HUDEP-2 (cell line): ENCODE measurements at regions not wholly inside any gene's neighbourhood (a gene's known extent, or its start where the extent isn't known, plus 50 kb on each side); places are given as distances from the start of the nearest gene placed in this dataset.

Experiments
- DNase-seq, 76 experiments: peaks; one replicate each; lab custom pipeline; 2025; ENCODE audit not compliant: unreplicated experiment in 76 of 76; lab: John Stamatoyannopoulos, UW

GRCh38 chr16:64892835-64893785 lies 228.8 kb downstream of the CDH11 start:
- no peak for DNase-seq

- no peak for DNase-seq
These were observed 232.4 kb downstream of the CDH11 start for GRCh38 chr16:64889446-64889845.

- no peak for DNase-seq
These were observed 234.2 kb downstream of the CDH11 start for GRCh38 chr16:64887651-64888050.

GRCh38 chr16:64882078-64882784 lies 239.6 kb downstream of the CDH11 start:
- DNase-seq = no peak

- no peak for DNase-seq
These were observed 240.9 kb downstream of the CDH11 start for GRCh38 chr16:64880994-64881393.

- DNase-seq = no peak
These were observed 241.9 kb downstream of the CDH11 start for GRCh38 chr16:64880006-64880405.

- DNase-seq = no peak
These were observed 242.9 kb downstream of the CDH11 start for GRCh38 chr16:64878940-64879339.

GRCh38 chr16:64872101-64872500 lies 249.8 kb downstream of the CDH11 start:
- DNase-seq = no peak

GRCh38 chr16:64870859-64871258 lies 251.0 kb downstream of the CDH11 start:
- no peak for DNase-seq

- DNase-seq = no peak
These were observed 252.1 kb downstream of the CDH11 start for GRCh38 chr16:64869781-64870180.

GRCh38 chr16:64866021-64866420 lies 255.8 kb downstream of the CDH11 start:
- DNase-seq = no peak

GRCh38 chr16:64865069-64865696 lies 256.7 kb downstream of the CDH11 start:
- no peak for DNase-seq

- no peak for DNase-seq
These were observed 257.5 kb downstream of the CDH11 start for GRCh38 chr16:64864232-64864809.

GRCh38 chr16:64858076-64858475 lies 263.8 kb downstream of the CDH11 start:
- no peak for DNase-seq

- DNase-seq = no peak
These were observed 264.5 kb downstream of the CDH11 start for GRCh38 chr16:64857411-64857810.

GRCh38 chr16:64853551-64853950 lies 268.3 kb downstream of the CDH11 start:
- DNase-seq = no peak

- no peak for DNase-seq
These were observed 274.9 kb downstream of the CDH11 start for GRCh38 chr16:64846966-64847365.

- DNase-seq = no peak
These were observed 276.8 kb downstream of the CDH11 start for GRCh38 chr16:64845071-64845470.

- DNase-seq = no peak
These were observed 280.4 kb downstream of the CDH11 start for GRCh38 chr16:64841482-64841881.

- DNase-seq = no peak
These were observed 280.8 kb downstream of the CDH11 start for GRCh38 chr16:64841071-64841470.

- no peak for DNase-seq
These were observed 291.2 kb downstream of the CDH11 start for GRCh38 chr16:64830653-64831052.
